NCI-H2029 treated with DMSO at 0.1 percent for 48 hours (cell line): ENCODE measurements at regions not wholly inside any gene's neighbourhood (a gene's known extent, or its start where the extent isn't known, plus 50 kb on each side); places are given as distances from the start of the nearest gene placed in this dataset.

Source experiments
- DNase-seq: peaks from one replicate; lab custom pipeline; 2025; lab: John Stamatoyannopoulos, UW

- no peak for DNase-seq
Observed at GRCh38 chr5:125006011-125006685, 259.7 kb upstream of the ZNF608 start.

- no peak for DNase-seq
Observed at GRCh38 chr5:125010356-125010755, 263.9 kb upstream of the ZNF608 start.

GRCh38 chr5:125011014-125011413 is 264.6 kb upstream of the ZNF608 start:
- no peak for DNase-seq

DNA sequence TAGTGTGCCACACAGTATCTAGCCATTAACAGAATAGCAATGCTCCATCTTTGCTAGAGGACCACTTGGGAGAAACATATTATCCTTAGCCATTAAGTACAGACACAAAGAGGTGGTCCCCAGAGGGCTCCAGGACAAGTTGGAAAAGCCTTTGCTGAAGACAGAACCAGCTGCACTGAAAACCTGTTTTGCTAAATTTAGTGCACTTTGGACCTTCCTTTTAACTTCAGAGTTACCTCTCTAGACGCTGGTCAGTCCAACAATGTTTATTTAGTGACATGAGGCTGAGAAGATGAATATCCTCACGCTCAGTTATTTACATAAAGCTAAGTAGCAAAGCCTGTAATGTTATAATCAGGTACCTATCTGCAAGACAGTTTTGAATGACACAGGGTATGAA is 265.0 kb upstream of the ZNF608 start:
- DNase-seq = no peak

- DNase-seq = no peak
Observed at GRCh38 chr5:125011947-125012346, 265.5 kb upstream of the ZNF608 start.

DNA sequence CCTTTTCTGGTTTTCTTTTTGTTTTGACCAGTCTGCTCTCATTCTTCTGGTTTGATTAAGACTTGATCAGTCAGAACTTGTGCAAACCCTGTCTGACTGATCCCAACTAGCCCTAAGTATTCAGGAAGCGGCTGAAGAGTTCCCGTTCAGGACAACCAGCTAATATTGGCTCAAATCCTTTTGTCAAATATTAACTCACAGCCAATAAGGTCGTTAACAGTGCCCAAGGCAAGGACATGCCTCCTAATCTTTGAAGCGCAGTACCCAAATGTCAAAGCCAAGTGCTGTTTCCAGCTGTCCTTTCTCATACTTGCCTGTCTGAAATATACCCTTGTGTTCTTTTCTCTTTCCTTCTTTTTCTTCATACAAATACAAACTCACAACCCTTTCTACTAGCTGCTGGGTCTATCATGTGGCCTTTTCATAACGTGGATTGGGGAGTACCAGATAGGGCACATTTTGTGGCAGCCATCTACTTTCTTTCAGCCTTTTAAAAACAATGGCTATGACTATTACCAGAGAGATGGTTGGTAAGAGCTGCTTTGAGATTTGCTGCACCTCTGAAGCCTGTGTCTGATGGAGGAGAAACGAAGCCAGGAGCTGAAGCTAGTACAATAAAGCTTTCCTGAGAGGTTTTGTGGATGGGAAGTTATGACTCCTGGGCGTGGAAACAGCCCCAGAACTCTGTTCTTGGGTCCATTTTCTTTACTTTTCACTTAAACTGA is 266.4 kb upstream of the ZNF608 start:
- DNase-seq = no peak

DNA sequence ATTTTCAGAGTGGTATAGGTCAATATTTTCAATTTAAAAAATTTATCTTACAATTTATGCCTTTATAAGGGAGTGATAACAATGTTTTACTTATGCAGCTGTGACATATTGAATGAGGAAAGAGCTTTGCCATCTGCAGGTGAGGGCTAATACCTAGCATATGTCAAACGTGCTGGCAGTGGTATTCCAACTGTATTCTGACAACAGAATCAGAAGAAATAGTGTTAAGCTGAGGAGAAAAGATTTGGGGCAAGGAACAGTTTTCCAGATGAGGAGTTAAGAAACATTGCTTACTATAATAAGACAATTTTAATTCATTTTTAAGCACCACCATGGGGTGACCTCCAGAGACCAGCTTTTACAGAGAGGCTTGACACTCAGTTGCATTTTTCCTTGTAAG is 267.8 kb upstream of the ZNF608 start:
- no peak for DNase-seq

DNA sequence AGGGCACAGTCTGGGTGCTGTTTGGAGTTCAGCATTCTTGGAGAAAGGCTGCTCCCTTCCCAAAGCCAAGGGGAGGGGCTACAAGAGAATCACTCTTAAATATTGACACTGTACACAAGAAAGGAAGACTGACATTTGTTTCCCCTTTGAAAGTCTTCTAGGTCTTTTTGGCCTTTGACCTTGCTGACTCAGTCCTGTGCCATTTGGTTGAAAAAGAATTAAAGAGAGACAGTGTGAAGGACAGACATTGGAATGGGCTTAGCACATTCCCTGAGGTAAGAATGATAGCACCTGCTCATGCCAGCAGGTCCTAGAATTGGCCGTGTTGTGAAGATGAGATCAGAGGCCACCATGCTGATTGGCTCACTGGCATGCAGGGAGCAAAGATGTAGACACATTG is 271.4 kb upstream of the ZNF608 start:
- DNase-seq = no peak

GRCh38 chr5:125023673-125024072 is 277.2 kb upstream of the ZNF608 start:
- no peak for DNase-seq

DNA sequence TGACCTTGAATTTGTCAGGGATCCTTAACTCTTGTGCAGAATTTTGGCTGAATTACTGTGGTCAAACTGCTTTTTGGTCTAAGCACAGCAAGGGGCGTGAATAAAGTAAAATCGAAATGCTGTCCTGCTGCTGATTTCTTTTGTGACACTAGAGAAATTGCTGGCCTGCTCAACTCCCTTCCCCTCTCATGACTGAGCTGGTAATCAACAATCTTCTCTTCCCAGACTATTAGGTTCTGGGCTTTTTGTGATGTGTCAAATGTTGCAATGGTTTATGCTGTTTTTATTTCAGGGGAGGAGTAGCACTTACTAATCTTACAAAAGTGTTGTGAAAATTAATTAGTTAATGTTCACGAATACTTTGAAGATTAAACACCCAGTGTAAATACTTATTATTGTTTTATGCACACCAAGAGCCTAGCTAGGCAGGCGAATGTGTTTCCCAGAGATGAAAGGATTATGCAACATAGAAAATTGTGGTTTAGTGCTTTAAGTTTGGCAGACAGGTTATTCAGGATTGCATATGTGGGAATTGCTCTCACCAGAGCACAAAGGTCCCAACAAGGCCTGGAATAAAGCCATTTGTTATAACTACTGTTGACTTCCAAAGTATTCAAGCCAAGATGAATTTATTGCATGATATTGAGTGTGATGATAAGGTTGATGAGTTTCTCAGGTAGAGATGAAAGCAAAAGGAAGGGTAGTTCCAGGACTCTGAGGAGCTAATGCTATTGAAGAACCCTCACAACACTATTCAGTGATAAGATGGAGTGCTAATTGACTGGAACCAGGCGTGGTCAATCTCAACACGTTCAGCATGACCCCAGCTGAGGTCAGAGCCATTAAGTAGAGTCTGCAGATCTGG is 280.7 kb upstream of the ZNF608 start:
- DNase-seq = peak; percentile 35

DNA sequence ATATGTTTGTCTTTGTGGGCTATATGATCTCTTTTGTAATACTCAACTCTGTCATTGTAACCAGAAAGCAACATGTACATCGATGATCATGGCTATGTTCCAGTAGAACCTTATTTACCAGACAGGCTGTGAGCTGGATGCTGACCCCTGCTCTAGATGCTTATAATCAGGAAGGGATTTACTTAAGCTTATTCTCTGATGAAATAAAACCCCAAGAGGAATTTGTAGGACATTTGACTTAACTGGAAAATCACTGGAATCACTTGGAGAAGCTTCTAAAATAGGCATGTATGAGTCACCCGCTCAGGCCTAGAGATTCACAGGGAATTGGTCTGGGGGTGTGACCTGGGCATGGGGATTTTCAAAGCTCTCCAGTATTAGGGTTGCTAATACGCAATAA is 285.8 kb upstream of the ZNF608 start:
- no peak for DNase-seq

- no peak for DNase-seq
Observed at GRCh38 chr5:125033602-125034001, 287.2 kb upstream of the ZNF608 start.

GRCh38 chr5:125034331-125034730 is 287.9 kb upstream of the ZNF608 start:
- DNase-seq = peak; percentile 38

DNA sequence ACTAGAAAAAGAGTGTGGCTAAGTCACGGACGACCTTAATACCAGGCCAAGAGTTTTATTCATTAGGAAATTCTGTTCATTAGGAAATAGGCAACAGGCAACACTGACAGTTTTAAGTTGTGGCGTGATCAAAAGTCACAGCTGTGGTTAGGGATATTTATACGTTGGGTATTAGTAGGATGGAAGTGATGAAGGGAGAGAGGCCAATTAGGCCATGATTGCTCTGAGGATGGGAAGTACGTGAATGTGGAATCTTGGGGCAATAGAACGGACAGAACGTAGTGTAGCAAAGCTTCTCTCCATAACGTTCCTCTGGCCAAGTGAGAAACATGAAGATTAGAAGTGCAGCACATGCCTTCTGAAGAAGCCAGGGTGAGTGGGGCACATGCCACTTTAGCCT is 290.1 kb upstream of the ZNF608 start:
- no peak for DNase-seq

DNA sequence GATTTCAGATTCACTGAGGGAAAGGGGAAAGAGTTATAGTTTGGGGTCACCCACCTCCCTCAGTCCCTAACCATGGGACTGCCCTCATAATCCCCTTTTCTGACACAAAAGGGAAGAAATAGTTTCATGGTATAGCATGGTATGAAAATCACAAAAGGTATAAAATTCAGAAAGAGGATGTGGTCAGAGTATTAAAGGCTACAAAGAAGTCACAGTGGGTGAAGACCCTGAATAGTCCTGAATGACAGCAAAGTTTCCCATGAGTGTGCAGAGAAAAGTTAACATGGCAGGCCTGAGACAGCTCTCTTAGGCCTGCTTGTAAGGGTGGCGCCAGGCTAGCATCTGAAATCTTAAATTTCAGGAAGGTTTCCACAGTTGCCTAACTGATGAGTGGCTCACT is 290.6 kb upstream of the ZNF608 start:
- DNase-seq = no peak

DNA sequence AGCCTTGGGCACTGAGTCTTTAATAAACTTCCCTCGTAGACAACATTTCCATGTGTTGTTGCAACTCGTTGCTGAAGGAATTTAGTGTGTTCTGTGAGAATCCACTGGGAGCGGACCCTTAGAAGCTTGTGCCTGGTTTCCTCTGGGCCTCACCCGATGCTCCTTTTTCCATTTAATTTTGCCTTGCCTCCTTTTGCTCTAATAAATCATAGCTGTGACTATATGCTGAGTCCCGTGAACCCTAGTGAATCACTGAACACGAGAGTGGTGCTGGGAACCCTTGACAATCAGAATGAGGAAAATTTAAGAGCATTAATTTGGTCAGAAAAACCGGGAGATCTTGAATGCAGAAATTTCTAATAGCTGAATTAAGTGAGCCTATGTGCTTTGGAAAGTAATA is 291.1 kb upstream of the ZNF608 start:
- no peak for DNase-seq

DNA sequence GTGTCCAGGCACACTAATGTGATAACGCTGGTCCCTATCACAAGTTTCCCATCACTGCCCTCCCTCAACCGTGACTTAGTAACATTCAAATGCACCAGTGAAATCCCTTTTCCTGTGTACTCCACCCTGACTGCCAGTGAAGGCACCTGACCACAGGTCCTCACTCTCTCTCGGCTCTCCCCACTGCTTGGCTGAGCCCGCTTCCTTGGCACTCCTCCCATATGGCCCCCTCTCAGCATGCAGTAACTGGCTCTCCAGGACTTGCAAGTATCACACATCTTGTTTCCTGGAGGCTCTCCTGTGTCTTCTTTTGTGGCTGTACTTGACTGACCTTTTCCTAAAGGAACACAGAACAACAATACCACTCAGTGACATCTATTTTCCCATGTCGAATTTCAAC is 292.0 kb upstream of the ZNF608 start:
- no peak for DNase-seq

- DNase-seq = no peak
Observed at GRCh38 chr5:125041798-125042197, 295.4 kb upstream of the ZNF608 start.

- DNase-seq = no peak
Observed at GRCh38 chr5:125042261-125042890, 295.9 kb upstream of the ZNF608 start.

DNA sequence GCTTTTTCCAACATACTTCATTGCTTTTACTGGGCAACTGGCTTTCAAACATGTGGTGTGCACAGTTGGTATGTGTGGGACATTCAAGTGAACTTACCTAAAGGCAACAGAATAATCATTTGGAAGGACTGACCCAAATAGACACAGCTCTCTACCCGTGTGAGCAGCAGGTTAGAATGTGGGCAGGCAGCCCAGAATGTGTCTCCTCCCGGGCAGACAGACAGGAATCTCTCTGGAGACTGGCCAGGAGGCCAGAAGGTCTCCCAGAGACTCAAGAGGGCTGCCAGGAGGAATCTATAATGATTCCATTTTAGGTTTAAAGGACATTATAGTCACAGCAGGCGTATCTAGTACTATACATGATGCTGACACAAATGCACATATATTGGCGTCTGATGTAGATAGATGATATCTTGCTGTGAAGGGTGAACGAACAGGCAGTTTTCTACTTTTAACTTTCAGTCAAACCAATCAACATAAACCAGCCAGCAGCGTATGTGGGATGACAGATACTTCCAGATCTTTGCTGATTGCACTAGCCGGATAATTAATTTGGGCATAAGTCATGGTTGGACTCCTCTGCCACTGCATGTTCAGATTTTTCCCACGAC is 297.4 kb upstream of the ZNF608 start:
- DNase-seq = peak; percentile 76

DNA sequence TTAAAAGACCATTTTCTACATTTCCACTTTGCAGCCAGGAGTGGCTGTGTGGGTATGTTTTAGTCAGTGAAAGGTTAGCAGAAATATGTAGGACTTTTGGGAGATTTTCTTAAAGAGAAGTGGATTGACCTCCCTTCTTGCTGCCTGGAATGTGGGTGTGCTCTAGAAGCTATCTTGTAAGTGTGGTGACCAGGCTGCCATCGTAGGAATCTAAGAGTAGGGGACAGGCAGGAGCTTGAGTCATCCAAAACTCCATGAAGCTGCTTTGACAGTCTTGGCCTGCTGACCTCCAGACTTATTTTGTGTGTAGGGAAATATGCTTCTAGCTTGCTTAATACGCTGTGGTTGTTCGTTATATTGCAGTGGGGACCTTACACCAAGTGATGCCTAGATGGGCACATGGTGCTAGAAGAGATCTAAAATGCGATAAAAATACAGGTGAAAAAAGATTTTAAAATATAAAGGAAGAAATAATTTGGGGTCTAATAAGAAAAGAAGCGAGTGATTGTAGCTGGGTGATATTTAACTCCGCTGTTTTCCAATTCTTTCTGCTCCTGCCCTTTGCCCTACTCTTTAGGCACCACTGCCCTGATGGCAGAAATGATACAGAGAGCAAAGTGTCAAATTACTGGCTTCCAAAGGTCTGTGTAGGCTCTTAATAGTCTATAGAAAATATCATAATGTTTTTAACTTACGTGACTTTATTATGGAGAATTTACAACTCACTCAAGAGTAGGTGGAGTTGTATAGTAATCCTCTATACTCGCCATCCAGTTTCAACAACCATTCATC is 298.2 kb upstream of the ZNF608 start:
- DNase-seq = no peak
